ENCODE measurements at regions not wholly inside any gene's neighbourhood (a gene's known extent, or its start where the extent isn't known, plus 50 kb on each side); places are given as distances from the start of the nearest gene placed in this dataset.

DNA sequence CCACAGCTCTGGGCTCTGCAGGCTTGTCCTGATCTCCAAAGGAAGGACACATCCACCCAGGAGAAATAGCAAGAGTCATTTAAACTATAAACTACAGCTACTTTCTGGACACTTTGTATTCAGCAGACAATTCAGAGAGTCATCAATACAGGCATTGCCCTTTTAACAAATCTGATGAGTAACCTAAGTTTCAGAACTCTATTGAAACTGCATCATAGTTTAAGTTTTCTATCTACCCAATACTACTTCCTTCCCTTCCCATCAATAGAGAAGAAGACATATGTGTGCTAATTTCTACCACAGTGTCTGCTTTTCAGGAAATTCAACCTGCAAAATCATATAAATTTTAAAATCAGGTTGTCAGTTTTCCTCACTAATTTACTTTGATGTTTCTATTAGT lies 736.5 kb downstream of the IGSF11 start:
- Histone ChIP-seq H4K20me1 (ENCODE audit: insufficient read depth) (no peaks in the 10 kb centered on the region), H3K4me1 (ENCODE audit: low read depth, poor library complexity, severe bottlenecking) (no peaks in the 10 kb centered on the region), H3K27ac (no peak overlapping the region), H3K4me3 (IDR thresholded peaks at IDR 0.05; ENCODE audit: insufficient read depth, low read depth, low read length) (no peak overlapping the region), H3K4me2 (no peak overlapping the region), H3K79me2 (ENCODE audit: insufficient read depth, low read depth) (no peaks in the 10 kb centered on the region), H3K9ac (no peak overlapping the region), H3K27me3 (ENCODE audit: insufficient read depth, low read depth) (no peaks in the 10 kb centered on the region), H2AFZ (ENCODE audit: low read depth) (no peak overlapping the region), H3K36me3 (ENCODE audit: insufficient read depth) (no peaks in the 10 kb centered on the region)
- TF ChIP-seq, protein P1, sequence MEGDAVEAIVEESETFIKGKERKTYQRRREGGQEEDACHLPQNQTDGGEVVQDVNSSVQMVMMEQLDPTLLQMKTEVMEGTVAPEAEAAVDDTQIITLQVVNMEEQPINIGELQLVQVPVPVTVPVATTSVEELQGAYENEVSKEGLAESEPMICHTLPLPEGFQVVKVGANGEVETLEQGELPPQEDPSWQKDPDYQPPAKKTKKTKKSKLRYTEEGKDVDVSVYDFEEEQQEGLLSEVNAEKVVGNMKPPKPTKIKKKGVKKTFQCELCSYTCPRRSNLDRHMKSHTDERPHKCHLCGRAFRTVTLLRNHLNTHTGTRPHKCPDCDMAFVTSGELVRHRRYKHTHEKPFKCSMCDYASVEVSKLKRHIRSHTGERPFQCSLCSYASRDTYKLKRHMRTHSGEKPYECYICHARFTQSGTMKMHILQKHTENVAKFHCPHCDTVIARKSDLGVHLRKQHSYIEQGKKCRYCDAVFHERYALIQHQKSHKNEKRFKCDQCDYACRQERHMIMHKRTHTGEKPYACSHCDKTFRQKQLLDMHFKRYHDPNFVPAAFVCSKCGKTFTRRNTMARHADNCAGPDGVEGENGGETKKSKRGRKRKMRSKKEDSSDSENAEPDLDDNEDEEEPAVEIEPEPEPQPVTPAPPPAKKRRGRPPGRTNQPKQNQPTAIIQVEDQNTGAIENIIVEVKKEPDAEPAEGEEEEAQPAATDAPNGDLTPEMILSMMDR (conservative IDR thresholded peaks at IDR 0.05; ENCODE audit: low read depth, low read length), result no peak

DNA sequence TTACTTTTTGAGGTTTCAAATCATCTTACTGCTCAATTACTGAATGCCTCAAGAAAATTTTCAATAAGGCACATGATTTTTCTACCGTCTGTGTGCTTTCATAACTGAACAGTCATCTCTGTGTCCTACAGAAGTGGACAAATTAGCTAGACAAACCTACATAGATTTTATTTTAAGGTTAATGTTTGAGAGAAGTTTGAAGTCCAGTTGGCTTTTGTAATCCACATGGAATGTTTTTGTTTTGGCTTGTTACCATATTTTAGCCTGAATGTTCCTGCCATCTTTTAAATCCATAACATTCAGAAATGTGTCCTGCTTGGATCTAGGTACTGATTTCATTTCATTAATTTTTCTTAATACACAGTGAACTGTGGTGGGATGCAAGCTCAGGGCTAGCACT lies 730.1 kb downstream of the IGSF11 start:
- Histone ChIP-seq H3K27me3 (ENCODE audit: insufficient read depth, low read depth) (no peaks in the 10 kb centered on the region), H3K4me3 (IDR thresholded peaks at IDR 0.05; ENCODE audit: insufficient read depth, low read depth, low read length) (no peak overlapping the region), H3K79me2 (ENCODE audit: insufficient read depth, low read depth) (no peaks in the 10 kb centered on the region), H3K4me1 (ENCODE audit: low read depth, poor library complexity, severe bottlenecking) (no peaks in the 10 kb centered on the region), H3K36me3 (ENCODE audit: insufficient read depth) (no peaks in the 10 kb centered on the region), H3K27ac (no peak overlapping the region), H4K20me1 (ENCODE audit: insufficient read depth) (no peaks in the 10 kb centered on the region), H2AFZ (ENCODE audit: low read depth) (no peak overlapping the region), H3K9ac (no peak overlapping the region; the same call in 1 of the 2 replicates), H3K4me2 (no peak overlapping the region)
- TF ChIP-seq, protein P1 (conservative IDR thresholded peaks at IDR 0.05; ENCODE audit: low read depth, low read length), result no peak

DNA sequence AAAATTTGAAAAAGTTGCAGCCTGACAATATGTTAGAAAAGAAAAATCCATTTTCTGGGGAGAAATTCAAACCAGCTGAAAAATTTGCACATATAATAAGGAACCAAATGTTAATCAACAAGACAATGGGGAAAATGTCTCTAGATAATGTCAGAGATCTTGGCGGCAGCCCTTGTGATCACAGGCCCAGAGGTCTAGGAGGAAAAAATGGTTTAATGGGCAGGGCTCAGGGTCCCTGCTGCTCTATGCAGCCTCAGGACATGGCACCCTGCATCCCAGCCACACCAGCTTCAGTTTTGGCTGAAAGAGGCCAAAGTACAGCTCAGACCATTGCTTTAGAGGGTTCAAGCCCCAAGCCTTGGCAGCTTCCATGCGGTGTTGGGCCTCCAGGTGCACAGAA lies 701.9 kb downstream of the IGSF11 start:
- Histone ChIP-seq H4K20me1 (ENCODE audit: insufficient read depth) (no peaks in the 10 kb centered on the region), H3K79me2 (ENCODE audit: insufficient read depth, low read depth) (no peaks in the 10 kb centered on the region), H3K36me3 (ENCODE audit: insufficient read depth) (no peaks in the 10 kb centered on the region), H3K4me1 (ENCODE audit: low read depth, poor library complexity, severe bottlenecking) (no peaks in the 10 kb centered on the region), H3K4me3 (IDR thresholded peaks at IDR 0.05; ENCODE audit: insufficient read depth, low read depth, low read length) (no peak overlapping the region), H2AFZ (ENCODE audit: low read depth) (no peak overlapping the region), H3K9ac (no peak overlapping the region), H3K27ac (no peak overlapping the region), H3K4me2 (no peak overlapping the region), H3K27me3 (ENCODE audit: insufficient read depth, low read depth) (no peaks in the 10 kb centered on the region)
- TF ChIP-seq, protein P1 (conservative IDR thresholded peaks at IDR 0.05; ENCODE audit: low read depth, low read length), result no peak

DNA sequence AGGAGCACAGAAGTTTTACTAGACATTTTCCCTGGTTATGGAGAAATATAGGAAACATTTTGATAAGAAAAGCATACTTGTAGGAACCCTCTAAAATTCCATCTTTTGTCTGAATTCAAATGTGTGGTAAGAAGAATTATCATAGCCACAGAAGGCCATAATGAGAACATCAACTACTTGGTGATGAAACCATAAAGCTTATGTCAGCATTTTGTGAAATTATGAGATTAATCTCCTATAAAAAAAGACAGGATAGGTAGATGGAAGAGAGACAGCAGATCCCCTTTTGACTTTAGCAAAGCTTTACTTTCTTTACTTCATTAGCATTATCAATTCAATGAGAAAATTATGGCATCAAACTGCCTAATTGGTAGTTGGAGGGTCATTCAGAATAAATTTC lies 697.0 kb downstream of the IGSF11 start:
- no peaks in the 10 kb centered on the region for H4K20me1 ChIP-seq (ENCODE audit: insufficient read depth)

More for the DNA sequence above, 697.0 kb downstream of the IGSF11 start:
- H3K27me3 ChIP-seq (ENCODE audit: insufficient read depth, low read depth), result no peaks in the 10 kb centered on the region
- no peaks in the 10 kb centered on the region for H3K79me2 ChIP-seq (ENCODE audit: insufficient read depth, low read depth)
- H2AFZ ChIP-seq (ENCODE audit: low read depth), result no peak overlapping the region
- H3K9ac ChIP-seq, result no peak overlapping the region
- no peaks in the 10 kb centered on the region for H3K4me1 ChIP-seq (ENCODE audit: low read depth, poor library complexity, severe bottlenecking)
- TF ChIP-seq, protein P1 (conservative IDR thresholded peaks at IDR 0.05; ENCODE audit: low read depth, low read length), result no peak
- H3K4me2 ChIP-seq, result no peak overlapping the region
- no peak overlapping the region for H3K4me3 ChIP-seq (IDR thresholded peaks at IDR 0.05; ENCODE audit: insufficient read depth, low read depth, low read length)
- H3K36me3 ChIP-seq (ENCODE audit: insufficient read depth), result no peaks in the 10 kb centered on the region
- H3K27ac ChIP-seq, result no peak overlapping the region

Data from KMS-11 (cell line).